Thymus (tissue), 11 donors: ENCODE measurements at regions not wholly inside any gene's neighbourhood (a gene's known extent, or its start where the extent isn't known, plus 50 kb on each side); places are given as distances from the start of the nearest gene placed in this dataset.
"Not testable (repeated sequence)": the region's sequence is repeated elsewhere in the genome, so short reads cannot be mapped to it uniquely, and the experiment has no call there.

Experiments used
- DNase-seq, 9 donors: peaks; one replicate each; pipeline ENCODE4 v3.0.0-alpha.2; 2013; ENCODE audit warnings: low spot score in 9 of 9, low read depth in 6 of 9, missing footprints in 1 of 9
- H3K27ac ChIP-seq, 2 donors: one replicate each; pipeline ENCODE4 v1.5.1; 2013; ENCODE audit warnings: control low read depth in 1 of 2, low read depth in 1 of 2, low read length in 1 of 2, mild to moderate bottlenecking in 1 of 2, moderate library complexity in 1 of 2
- H3K27me3 ChIP-seq, 2 donors: one replicate each; pipeline ENCODE4 v1.5.1; 2013; ENCODE audit warnings: low read length in 1 of 2; ENCODE audit not compliant: control insufficient read depth in 2 of 2, insufficient read depth in 1 of 2
- H3K36me3 ChIP-seq, 2 donors: one replicate each; pipeline ENCODE4 v1.5.1; 2013; ENCODE audit warnings: low read length in 1 of 2, mild to moderate bottlenecking in 1 of 2, moderate library complexity in 1 of 2; ENCODE audit not compliant: control insufficient read depth in 2 of 2, insufficient read depth in 2 of 2
- H3K4me1 ChIP-seq, 2 donors: one replicate each; pipeline ENCODE4 v1.5.1; 2013; ENCODE audit warnings: low read length in 2 of 2; ENCODE audit not compliant: control insufficient read depth in 2 of 2, insufficient read depth in 2 of 2
- H3K4me3 ChIP-seq, 2 donors: one replicate each; pipeline ENCODE4 v1.5.1; 2013; ENCODE audit warnings: low read length in 2 of 2, control low read depth in 1 of 2, mild to moderate bottlenecking in 1 of 2
- H3K9me3 ChIP-seq, 2 donors: one replicate each; pipeline ENCODE4 v1.5.1; 2013; ENCODE audit warnings: low read length in 1 of 2, mild to moderate bottlenecking in 1 of 2; ENCODE audit not compliant: control insufficient read depth in 2 of 2, insufficient read depth in 1 of 2
- WGBS: extraction: QIAGEN DNeasy Blood & Tissue Kit; methylation state at CpG from one replicate; pipeline ENCODE4 v1.1.7; 2013; 5-methylcytosine and 5-hydroxymethylcytosine counted together
- donor health status: healthy.

DNA sequence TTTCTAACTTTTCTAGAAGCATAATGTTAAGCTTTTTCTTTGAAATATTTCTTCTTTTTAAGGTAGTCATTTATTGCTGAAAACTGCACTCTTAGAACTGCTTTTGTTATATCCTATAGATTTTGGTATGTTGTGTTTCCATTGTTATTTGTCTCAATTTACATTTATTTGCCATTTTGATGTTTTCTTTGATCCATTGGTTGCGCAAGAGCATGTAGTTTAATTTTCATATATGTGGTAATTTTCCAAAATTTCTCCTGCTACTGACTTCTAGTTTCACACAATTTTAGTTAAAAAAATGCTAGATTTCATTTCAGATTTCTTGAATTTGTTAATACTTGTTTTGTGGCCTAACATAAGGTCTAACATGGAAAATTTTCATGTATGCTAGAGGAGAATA lies 1029.3 kb upstream of the TYRP1 start:
- Histone ChIP-seq H3K36me3 (no peaks in the 10 kb centered on the region), H3K9me3 (peaks cover 0 to 3% of the 10 kb centered on the region in 2 donors), H3K27ac (no peak overlapping the region), H3K27me3 (no peaks in the 10 kb centered on the region), H3K4me1 (no peaks in the 10 kb centered on the region), H3K4me3 (no peak overlapping the region)
- no peak for DNase-seq
- WGBS, result 99% methylated on average over 1 of the region's 1 CpG

DNA sequence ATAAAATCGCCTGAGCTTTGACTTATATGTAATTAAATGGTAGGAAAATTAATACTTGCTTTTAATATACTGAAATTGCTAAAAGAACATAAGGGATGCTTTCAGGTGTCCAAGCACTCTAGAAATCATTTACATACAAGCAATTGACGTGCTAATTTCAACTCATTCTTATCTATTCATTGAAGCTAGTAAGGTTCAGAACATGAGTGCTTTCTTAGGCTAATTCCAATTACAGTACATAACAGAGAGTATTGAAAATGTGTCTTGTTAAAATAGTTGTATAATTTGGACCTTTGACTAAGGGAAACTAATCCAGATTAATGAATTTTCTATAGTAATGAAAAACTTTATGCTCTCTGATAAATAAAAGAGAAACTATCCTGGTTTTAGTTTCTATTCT lies 1016.4 kb upstream of the TYRP1 start:
- Histone ChIP-seq H3K27ac (no peak overlapping the region), H3K4me3 (no peak overlapping the region), H3K9me3 (no peaks in the 10 kb centered on the region), H3K36me3 (no peaks in the 10 kb centered on the region), H3K27me3 (no peaks in the 10 kb centered on the region), H3K4me1 (no peaks in the 10 kb centered on the region)
- 83% methylated on average over 2 of the region's 2 CpGs for WGBS
- no peak for DNase-seq

DNA sequence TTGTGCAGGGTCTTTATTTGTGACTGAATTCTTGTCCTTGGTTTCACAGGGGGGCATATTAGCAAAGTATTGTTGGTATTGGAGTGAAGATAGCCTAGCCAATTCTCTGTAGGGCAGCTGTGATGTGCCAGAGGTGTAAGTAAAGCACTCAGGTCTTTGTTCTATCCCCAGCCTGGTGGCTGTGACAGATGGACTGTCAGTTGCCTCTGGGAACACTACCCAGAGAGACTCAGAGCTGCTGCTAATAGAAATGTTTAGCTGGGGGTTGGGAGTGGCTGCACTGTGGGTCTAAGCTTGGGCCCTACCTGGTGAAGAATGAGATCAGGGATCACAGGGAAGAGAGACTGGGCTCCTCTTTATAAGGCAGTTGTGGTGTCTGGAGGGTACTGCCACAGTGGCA lies 1006.5 kb upstream of the TYRP1 start:
- no peak for DNase-seq
- H3K27me3 ChIP-seq, result no peaks in the 10 kb centered on the region
- no peaks in the 10 kb centered on the region for H3K36me3 ChIP-seq
- H3K4me3 ChIP-seq, result no peak overlapping the region
- H3K4me1 ChIP-seq, result no peaks in the 10 kb centered on the region
- no peak overlapping the region for H3K27ac ChIP-seq
- H3K9me3 ChIP-seq, result no peaks in the 10 kb centered on the region

DNA sequence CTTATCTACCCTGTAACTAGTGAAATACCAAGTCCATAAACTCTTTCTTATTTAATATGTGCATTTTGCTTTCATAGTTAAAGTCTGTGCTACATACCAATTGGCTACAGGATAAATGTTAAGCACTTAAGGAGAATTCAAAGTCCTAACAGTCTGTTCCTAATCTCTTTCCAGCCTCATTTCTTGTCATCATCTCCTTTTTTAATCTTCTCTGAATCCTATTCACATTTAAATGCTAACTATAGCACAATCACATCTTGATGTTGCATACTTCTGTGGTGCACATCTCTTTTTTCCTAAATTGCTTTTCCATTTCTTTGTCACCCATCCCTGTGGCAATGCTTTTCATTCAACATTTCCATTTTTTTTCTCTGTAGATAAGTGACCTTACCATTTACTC lies 996.1 kb upstream of the TYRP1 start:
- Histone ChIP-seq H3K9me3 (no peaks in the 10 kb centered on the region), H3K36me3 (no peaks in the 10 kb centered on the region), H3K4me3 (no peak overlapping the region), H3K27me3 (no peaks in the 10 kb centered on the region), H3K27ac (no peak overlapping the region), H3K4me1 (no peaks in the 10 kb centered on the region)
- no peak for DNase-seq

DNA sequence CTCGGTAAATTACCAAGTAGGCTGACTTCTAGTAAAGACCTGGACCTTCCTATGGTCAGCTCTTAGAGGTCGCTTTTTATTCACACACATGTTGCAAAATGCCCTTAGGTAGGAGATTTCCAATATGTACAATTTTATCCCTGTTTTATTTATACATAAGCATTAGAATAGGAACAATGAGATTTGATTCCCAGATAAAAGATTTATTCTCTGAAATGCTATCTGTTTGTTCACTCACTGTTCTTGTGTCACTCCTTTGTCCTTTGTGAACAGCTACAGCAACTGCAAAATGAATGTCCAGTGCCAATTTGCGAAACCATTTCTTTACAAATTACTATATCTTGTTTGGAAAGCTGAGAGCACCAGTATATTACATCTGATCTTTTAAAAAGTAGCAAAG lies 991.5 kb upstream of the TYRP1 start:
- 91% methylated on average over 3 of the region's 3 CpGs for WGBS
- no peaks in the 10 kb centered on the region for H3K4me1 ChIP-seq
- no peaks in the 10 kb centered on the region for H3K36me3 ChIP-seq
- H3K27ac ChIP-seq, result no peak overlapping the region
- DNase-seq, result no peak
- H3K4me3 ChIP-seq, result no peak overlapping the region
- no peaks in the 10 kb centered on the region for H3K9me3 ChIP-seq
- H3K27me3 ChIP-seq, result no peaks in the 10 kb centered on the region

DNA sequence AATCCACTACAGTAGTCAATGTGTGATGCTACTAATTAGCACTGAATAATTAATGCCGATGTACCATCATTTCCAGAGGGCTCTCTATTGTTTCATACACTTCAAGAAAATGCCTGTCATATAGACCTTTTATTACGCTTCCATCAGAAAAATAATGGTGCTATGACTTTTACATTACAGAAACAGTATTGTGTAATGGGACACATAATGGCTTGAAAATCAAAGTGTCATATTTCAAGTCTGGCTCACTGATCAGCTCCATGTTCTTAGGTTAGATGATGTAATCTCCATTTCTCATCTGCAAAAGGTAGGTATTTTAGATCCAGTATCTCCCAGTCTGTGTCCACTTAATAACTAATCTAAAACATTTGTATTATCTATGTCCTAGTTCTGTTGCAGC lies 990.6 kb upstream of the TYRP1 start:
- 92% methylated on average over 2 of the region's 2 CpGs for WGBS

DNA sequence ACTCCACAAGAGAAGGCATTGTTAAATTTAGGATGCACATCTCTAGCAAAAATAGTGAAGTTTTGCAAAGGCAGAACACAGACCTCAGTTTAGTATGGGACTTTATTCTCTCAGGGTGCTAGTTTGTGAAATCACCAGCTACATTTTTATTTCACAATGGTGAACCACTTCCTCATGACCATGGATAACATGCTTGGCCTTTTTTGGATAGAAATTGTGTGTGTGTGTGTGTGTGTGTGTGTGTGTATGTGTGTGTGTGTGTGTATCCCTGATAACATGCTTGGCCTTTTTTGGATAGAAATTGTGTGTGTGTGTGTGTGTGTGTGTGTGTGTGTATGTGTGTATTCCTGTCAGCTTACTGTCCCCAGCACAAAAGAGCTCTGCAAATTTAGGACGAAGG lies 989.0 kb upstream of the TYRP1 start:
- not testable (repeated sequence) for H3K36me3 ChIP-seq, H3K4me3 ChIP-seq, H3K4me1 ChIP-seq, DNase-seq, H3K27ac ChIP-seq, H3K27me3 ChIP-seq, H3K9me3 ChIP-seq
- 91% methylated on average over 1 of the region's 1 CpG for WGBS

More for the DNA sequence above, 990.6 kb upstream of the TYRP1 start:
- DNase-seq, result no peak
- no peaks in the 10 kb centered on the region for H3K36me3 ChIP-seq
- H3K9me3 ChIP-seq, result no peaks in the 10 kb centered on the region
- no peaks in the 10 kb centered on the region for H3K27me3 ChIP-seq
- no peak overlapping the region for H3K4me3 ChIP-seq
- H3K27ac ChIP-seq, result no peak overlapping the region
- H3K4me1 ChIP-seq, result no peaks in the 10 kb centered on the region

DNA sequence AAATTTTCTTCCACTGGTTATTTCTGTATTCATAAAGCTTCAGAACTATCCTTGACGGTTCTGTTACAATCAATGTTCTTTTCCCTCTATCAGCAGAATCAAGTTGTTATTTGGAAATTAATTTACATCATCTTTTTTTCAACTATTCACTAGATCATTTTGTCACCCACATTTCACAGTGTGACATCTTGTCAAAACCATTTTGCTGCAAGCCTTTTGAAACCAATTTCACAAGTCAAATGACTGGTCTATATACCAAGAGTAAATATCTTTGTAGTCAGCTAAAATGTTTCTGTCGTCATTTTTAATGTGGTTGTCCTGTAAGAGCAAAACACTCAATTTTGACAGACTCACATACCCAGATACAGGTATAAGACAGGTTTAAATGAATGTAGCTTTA lies 984.3 kb upstream of the TYRP1 start:
- no peak overlapping the region for H3K27ac ChIP-seq

DNA sequence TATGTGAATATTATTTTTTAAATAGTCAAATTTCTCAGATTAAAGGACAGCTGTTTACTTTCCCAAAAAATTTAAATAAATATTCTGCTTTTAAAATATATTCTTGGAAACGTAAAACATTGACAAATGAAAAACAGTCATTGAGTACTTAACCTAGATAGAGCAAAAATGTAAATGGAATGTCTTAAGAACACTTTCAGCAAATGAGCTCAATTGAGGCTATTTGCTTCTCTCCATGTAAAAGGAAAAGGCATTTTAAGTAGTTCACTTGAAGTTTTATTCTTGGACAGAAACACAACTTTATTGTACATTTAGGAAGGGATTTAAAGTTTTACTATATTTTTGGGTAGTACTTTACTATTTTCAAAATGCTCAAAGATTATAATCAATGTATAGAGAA lies 983.6 kb upstream of the TYRP1 start:
- H3K27ac ChIP-seq, result no peak overlapping the region
- H3K4me3 ChIP-seq, result no peak overlapping the region
- WGBS, result 74% methylated on average over 1 of the region's 1 CpG
- no peak for DNase-seq
- H3K9me3 ChIP-seq, result no peaks in the 10 kb centered on the region
- H3K27me3 ChIP-seq, result no peaks in the 10 kb centered on the region
- no peaks in the 10 kb centered on the region for H3K36me3 ChIP-seq
- no peaks in the 10 kb centered on the region for H3K4me1 ChIP-seq

More for the DNA sequence above, 984.3 kb upstream of the TYRP1 start:
- no peaks in the 10 kb centered on the region for H3K4me1 ChIP-seq
- 87% methylated on average over 2 of the region's 2 CpGs for WGBS
- H3K27me3 ChIP-seq, result no peaks in the 10 kb centered on the region
- no peak overlapping the region for H3K4me3 ChIP-seq
- no peaks in the 10 kb centered on the region for H3K36me3 ChIP-seq
- DNase-seq, result no peak
- H3K9me3 ChIP-seq, result no peaks in the 10 kb centered on the region

DNA sequence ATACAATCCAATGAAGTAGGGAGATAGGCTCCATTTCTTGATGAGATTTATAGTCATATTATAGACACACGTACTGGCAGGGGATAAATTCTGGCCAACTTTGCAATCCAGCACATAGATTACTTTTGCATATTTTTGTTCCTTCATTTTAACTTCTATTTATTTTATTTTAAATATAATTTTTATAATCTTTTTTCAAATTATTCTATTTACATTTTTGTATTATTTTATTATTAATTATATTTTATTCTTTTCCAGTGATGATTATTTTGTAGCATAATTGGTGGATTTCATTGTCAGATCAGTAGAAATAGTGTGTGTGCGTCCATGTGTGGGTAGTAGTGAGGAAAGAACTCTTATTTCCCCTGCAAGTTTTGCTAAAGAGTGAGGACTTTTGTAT lies 980.1 kb upstream of the TYRP1 start:
- H3K27ac ChIP-seq, result no peak overlapping the region
- H3K9me3 ChIP-seq, result no peaks in the 10 kb centered on the region
- no peak for DNase-seq
- 93% methylated on average over 2 of the region's 2 CpGs for WGBS
- no peaks in the 10 kb centered on the region for H3K27me3 ChIP-seq
- H3K4me1 ChIP-seq, result no peaks in the 10 kb centered on the region
- no peaks in the 10 kb centered on the region for H3K36me3 ChIP-seq
- H3K4me3 ChIP-seq, result no peak overlapping the region
